ENCODE measurements at regions not wholly inside any gene's neighbourhood (a gene's known extent, or its start where the extent isn't known, plus 50 kb on each side); places are given as distances from the start of the nearest gene placed in this dataset.

DNA sequence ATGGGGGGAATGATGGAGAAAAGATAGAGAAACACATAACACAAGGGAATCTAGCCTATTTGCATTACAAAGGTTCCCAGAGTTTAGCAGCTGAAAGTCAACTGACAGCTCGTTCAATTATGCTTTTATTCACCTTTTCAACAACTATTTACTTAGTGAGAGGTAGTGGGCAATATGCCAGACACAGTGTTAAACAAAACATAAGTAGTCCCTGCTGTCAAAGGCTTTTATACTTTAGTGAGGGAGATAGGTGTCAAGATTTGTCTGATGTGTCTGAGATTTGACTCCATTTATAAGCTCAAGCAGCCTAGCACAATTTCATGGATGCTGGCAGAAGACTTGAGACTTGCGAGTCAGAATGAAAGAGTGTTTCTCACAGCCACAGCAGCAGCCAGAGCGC, 549.0 kb upstream of the VSTM2A start:
- intact Hi-C loops (cut with micrococcal nuclease) = no loop called here
- Mint-ChIP-seq H3K36me3 (ENCODE audit: low read depth) (no peaks in the 10 kb centered on the region), H3K27me3 (no peaks in the 10 kb centered on the region), H3K27ac (no peak overlapping the region), H3K9me3 (peaks cover 10% of the 10 kb centered on the region), H3K4me1 (ENCODE audit: low read depth) (no peaks in the 10 kb centered on the region), H3K4me3 (no peak overlapping the region)
- POLR2A ChIA-PET = no interaction called here
- TF ChIP-seq, protein P1, sequence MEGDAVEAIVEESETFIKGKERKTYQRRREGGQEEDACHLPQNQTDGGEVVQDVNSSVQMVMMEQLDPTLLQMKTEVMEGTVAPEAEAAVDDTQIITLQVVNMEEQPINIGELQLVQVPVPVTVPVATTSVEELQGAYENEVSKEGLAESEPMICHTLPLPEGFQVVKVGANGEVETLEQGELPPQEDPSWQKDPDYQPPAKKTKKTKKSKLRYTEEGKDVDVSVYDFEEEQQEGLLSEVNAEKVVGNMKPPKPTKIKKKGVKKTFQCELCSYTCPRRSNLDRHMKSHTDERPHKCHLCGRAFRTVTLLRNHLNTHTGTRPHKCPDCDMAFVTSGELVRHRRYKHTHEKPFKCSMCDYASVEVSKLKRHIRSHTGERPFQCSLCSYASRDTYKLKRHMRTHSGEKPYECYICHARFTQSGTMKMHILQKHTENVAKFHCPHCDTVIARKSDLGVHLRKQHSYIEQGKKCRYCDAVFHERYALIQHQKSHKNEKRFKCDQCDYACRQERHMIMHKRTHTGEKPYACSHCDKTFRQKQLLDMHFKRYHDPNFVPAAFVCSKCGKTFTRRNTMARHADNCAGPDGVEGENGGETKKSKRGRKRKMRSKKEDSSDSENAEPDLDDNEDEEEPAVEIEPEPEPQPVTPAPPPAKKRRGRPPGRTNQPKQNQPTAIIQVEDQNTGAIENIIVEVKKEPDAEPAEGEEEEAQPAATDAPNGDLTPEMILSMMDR (IDR thresholded peaks at IDR 0.05) = no peak
- no peak for ATAC-seq
- CTCF ChIA-PET = no interaction called here
- no peak for DNase-seq

- TF ChIP-seq, protein P1 (IDR thresholded peaks at IDR 0.05) = no peak
- POLR2A ChIA-PET = no interaction called here
Measured at GRCh38 chr7:53996876-53997275, 545.3 kb upstream of the VSTM2A start.

GRCh38 chr7:54014765-54015164, 527.4 kb upstream of the VSTM2A start:
- DNase-seq = no peak
- ChIA-PET POLR2A (no interaction called here), CTCF (no interaction called here)
- no peak overlapping the region for H3K27ac Mint-ChIP-seq
- intact Hi-C loops (cut with micrococcal nuclease) = no loop called here
- no peaks in the 10 kb centered on the region for H3K36me3 Mint-ChIP-seq (ENCODE audit: low read depth)
- TF ChIP-seq, protein P1 (IDR thresholded peaks at IDR 0.05) = no peak
- ATAC-seq = no peak
- H3K4me1 Mint-ChIP-seq (ENCODE audit: low read depth) = no peaks in the 10 kb centered on the region
- no peak overlapping the region for H3K4me3 Mint-ChIP-seq
- peaks cover 21% of the 10 kb centered on the region for H3K9me3 Mint-ChIP-seq
- H3K27me3 Mint-ChIP-seq = no peaks in the 10 kb centered on the region

More at GRCh38 chr7:53996876-53997275, 545.3 kb upstream of the VSTM2A start:
- CTCF ChIA-PET = interaction anchor here (0.6 kb wide), 1 partner anchor 590 kb away, joined by 3 read pairs; no protein-coding TSS in a partner anchor
- no peak for ATAC-seq
- no peak overlapping the region for H3K27ac Mint-ChIP-seq
- intact Hi-C loops (cut with micrococcal nuclease) = no loop called here
- H3K9me3 Mint-ChIP-seq = peaks cover 8% of the 10 kb centered on the region
- no peaks in the 10 kb centered on the region for H3K27me3 Mint-ChIP-seq
- no peak for DNase-seq
- no peaks in the 10 kb centered on the region for H3K36me3 Mint-ChIP-seq (ENCODE audit: low read depth)
- H3K4me3 Mint-ChIP-seq = no peak overlapping the region
- H3K4me1 Mint-ChIP-seq (ENCODE audit: low read depth) = no peaks in the 10 kb centered on the region

DNA sequence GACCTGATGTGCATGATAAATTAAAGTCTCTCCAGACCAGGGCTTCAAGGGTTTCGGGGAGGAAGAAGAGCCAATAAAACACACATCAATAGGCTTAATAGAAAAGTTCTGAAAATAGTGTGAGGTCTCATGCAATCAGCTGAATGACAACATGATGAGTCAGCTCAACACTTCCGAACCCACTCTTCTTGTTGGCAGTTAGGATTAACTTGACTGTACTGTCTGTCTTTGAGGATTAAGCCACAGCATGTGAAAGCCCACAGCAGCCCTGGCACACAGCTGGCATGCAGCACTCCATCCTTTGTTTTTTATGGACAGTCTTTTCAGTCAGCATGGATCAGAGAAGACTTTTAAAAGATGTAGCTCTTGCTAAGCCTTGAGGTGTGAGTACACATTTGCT, 526.9 kb upstream of the VSTM2A start:
- TF ChIP-seq, protein P1 (IDR thresholded peaks at IDR 0.05) = no peak
- intact Hi-C loops (cut with micrococcal nuclease) = no loop called here
- DNase-seq (no peak), ATAC-seq (no peak)
- Mint-ChIP-seq H3K4me1 (ENCODE audit: low read depth) (no peaks in the 10 kb centered on the region), H3K27ac (no peak overlapping the region), H3K9me3 (peaks cover 20% of the 10 kb centered on the region), H3K4me3 (no peak overlapping the region), H3K36me3 (ENCODE audit: low read depth) (no peaks in the 10 kb centered on the region), H3K27me3 (no peaks in the 10 kb centered on the region)
- CTCF ChIA-PET = no interaction called here
- POLR2A ChIA-PET = no interaction called here

DNA sequence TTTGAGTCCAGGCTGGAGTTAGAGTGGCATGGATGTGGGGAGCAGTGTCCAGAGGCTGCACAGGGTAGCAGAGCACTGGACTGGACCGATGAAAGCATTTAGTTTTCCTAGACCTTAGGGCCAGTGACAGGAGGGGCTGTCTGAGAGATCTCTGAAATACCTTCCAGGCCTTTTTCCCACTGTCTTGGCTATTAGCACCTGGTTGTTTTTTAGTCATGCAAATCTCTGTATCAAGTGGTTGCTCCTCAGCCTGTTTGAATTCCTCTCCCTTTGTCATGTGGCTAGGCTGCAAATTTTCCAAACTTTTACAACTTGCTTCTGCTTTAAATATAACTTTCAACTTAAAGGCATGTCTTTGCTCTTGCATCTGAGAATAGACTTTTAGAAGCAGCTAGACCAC, 504.3 kb upstream of the VSTM2A start:
- H3K27ac Mint-ChIP-seq = no peak overlapping the region
- TF ChIP-seq, protein P1 (IDR thresholded peaks at IDR 0.05) = no peak
- intact Hi-C loops (cut with micrococcal nuclease) = no loop called here
- no peak overlapping the region for H3K4me3 Mint-ChIP-seq
- H3K36me3 Mint-ChIP-seq (ENCODE audit: low read depth) = no peaks in the 10 kb centered on the region
- peaks cover 24% of the 10 kb centered on the region for H3K9me3 Mint-ChIP-seq
- ATAC-seq (no peak), DNase-seq (no peak)
- no peaks in the 10 kb centered on the region for H3K4me1 Mint-ChIP-seq (ENCODE audit: low read depth)
- CTCF ChIA-PET = no interaction called here
- H3K27me3 Mint-ChIP-seq = no peaks in the 10 kb centered on the region
- POLR2A ChIA-PET = no interaction called here

All from activated CD8-positive, alpha-beta T cell treated with anti-CD3 and anti-CD28 coated beads for 36 hours (primary cell).